ENCODE measurements at regions not wholly inside any gene's neighbourhood (a gene's known extent, or its start where the extent isn't known, plus 50 kb on each side); places are given as distances from the start of the nearest gene placed in this dataset.
"Not testable (repeated sequence)": the region's sequence is repeated elsewhere in the genome, so short reads cannot be mapped to it uniquely, and the experiment has no call there.

DNA sequence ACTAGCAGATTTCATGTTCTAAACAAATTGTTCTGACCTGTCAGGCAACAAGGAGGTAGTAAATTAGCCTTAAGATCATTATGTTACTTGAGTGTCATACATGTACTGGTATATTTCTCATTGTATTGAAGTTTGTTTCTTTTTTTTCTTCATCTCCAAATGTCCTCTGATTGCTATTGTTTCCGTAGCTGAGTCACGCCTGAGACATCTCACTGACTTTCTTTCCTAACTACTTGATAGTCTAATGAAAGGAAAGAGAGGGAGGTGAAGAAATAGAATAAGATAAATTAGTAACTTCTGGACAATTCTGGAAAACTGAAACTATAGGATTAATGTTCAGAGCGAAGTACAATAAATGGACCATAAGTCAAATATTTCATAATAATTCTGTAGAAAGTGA is 1049.9 kb downstream of the TSN start:
- no peak for DNase-seq (ENCODE audit: low read depth)

- no peak for DNase-seq (ENCODE audit: low read depth)
Measured at GRCh38 chr2:122808286-122808969, 1053.0 kb downstream of the TSN start.

- DNase-seq (ENCODE audit: low read depth): not testable (repeated sequence)
Measured at GRCh38 chr2:122812214-122812613, 1056.8 kb downstream of the TSN start.

DNA sequence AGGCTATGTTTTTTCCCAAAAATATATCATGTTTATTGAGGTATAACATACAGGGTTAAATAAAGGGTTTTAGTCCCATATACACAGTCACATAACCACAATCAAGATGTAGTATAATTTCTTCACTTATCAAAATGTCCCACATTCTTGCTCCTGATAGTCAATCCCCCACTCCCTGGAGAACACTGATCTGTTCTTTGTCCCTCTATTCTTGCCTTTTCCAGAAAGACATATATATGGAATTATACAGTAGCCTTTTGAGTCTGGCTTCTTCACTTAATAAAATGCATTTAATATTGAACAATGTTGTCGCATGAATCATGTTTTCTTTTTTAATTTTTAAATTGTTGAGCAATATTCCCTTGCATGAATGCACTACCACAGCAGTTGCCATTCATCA is 1059.7 kb downstream of the TSN start:
- DNase-seq (ENCODE audit: low read depth): no peak

- no peak for DNase-seq (ENCODE audit: low read depth)
Measured at GRCh38 chr2:122816803-122817202, 1061.4 kb downstream of the TSN start.

- DNase-seq (ENCODE audit: low read depth): no peak
Measured at GRCh38 chr2:122822319-122822718, 1066.9 kb downstream of the TSN start.

DNA sequence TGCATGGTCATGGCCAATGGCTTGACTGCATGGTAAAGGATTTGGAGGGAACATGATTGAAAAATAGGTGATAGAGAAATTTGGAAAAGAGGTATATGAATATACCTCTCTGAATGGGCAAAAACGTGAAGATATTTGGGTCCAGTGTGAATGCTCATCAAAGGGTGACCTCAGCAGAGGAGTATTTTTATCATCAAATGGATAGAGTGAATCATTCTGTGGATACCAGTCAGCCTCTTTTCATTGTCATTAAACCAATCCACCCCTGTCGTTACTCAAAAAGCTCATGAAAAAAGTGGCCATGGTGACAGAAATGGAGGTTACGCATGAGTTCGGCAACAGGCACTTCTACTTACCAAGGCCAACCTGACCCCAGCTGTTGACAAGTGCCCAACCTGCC is 1074.7 kb downstream of the TSN start:
- no peak for DNase-seq (ENCODE audit: low read depth)

- DNase-seq (ENCODE audit: low read depth): no peak
Measured at GRCh38 chr2:122831649-122832048, 1076.2 kb downstream of the TSN start.

DNA sequence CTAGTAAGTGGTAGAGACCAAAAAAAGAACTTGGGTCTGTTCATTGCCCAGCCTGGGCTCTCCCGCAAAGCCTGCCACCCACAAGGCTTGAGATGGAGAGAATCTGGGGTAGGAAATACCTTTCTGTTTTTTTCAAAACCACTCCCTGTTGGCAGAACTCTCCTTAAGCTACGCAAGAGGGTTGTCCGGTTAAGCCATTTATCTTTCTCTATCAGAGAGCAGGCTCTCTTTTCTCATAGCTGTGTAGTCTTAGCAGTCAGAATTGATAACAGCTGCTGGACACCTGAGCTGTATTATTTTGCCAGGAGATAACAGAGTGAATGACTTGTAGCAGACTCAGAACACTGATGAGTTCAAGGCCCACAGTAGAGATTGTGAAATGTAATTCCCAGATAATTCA is 1088.1 kb downstream of the TSN start:
- DNase-seq (ENCODE audit: low read depth): no peak

DNA sequence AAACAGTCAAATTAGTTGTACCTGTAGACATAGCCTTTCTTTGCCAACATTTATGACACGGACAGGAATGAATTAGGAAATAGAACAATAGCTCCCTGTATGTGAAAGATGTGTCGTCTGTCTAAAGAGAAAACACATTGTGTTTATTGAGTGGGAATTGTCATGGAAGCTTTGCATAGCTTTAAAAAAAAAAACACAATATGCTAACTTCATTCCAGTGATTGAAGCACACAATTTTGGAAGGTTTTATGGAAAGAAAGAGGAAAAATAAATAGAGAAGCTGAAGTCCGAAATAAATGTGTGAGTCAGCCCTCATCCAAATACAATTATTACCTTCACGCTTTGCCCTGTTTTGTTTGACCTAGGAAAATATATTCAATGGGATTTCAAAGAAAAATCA is 1095.7 kb downstream of the TSN start:
- no peak for DNase-seq (ENCODE audit: low read depth)

GRCh38 chr2:122851972-122852531 is 1096.6 kb downstream of the TSN start:
- no peak for DNase-seq (ENCODE audit: low read depth)

GRCh38 chr2:122856696-122857095 is 1101.2 kb downstream of the TSN start:
- no peak for DNase-seq (ENCODE audit: low read depth)

DNA sequence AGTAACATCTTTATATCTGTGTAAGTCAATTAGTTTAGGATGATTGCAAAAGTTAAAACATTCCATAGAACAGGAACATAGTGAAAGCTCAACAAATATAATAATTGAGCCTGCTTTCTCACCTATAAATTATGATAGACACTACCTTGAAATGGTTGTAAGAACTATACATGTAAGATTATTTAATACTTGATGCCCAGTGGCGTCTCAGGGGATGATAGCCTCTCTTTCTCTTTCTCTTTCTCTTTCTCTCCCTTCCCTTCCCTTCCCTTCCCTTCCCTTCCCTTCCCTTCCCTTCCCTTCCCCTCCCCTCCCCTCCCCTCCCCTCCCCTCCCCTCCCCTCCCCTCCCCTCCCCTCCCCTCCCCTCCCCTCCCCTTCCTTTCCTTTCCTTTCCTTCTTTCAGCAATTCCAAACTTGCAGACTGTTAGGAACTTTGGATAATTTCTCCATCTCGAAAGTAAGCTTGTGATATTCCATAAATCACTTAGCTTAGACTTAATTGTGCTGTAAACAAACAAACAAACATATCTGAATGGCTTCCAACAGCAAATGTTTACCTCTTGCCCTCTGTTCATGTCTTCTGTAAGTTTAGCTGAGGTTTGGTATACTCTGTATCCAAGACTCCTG is 1102.7 kb downstream of the TSN start:
- no peak for DNase-seq (ENCODE audit: low read depth)

DNA sequence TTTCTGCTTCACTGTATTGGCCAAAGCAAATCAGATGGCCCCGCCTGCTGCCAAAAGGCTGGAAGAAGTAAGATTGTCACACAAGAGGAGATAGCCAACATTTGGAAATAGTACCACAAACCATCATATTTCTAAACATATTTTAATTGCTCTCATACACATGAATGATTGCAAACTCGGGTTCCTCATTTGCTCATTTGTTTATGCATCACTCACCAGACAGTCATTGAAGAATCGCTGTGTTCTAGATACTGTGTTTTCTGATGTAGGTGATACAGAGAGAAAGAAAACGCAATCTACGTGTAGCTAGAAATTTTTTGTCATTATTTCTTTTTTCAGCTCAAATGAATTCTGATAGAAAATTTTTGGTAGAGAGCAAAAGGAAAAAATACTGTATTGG is 1103.4 kb downstream of the TSN start:
- DNase-seq (ENCODE audit: low read depth): no peak

DNA sequence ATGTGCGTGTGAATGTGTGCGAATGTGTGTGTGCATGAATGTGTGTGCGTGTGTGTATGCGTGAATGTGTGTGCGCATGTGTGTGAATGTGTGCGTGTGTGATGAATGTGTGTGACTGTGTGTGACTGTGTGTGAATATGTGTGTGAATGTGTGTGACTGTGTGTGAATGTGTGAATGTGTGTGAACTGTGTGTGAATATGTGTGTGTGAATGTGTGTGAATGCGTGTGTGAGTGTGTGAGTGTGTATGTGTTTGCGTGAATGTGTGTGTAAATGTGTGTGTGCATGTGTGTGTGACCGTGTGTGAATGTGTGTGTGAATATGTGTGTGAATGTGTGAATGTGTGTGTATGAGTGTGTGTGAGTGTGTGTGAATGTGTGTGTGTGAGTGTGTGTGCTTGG is 1103.8 kb downstream of the TSN start:
- DNase-seq (ENCODE audit: low read depth): no peak

- no peak for DNase-seq (ENCODE audit: low read depth)
Measured at GRCh38 chr2:122863532-122863931, 1108.1 kb downstream of the TSN start.

DNA sequence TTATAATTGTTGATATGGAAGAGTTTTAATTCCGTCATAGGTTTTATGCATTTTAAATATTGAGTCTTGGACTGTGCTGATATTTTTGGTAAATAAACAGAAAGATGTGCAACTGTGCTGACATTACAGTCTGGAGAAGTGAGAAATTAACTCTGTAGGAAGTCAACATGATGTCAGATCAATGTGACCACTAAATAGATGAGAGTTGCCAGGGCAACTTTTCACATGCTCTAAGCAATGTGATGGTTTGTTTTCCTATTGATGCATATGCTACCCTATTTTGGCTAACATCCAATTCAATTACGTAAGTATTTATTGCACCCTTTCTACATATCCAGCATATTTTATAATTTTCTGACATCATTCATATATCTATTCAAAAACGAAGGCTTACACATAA is 1109.3 kb downstream of the TSN start:
- no peak for DNase-seq (ENCODE audit: low read depth)

- DNase-seq (ENCODE audit: low read depth): no peak
Measured at GRCh38 chr2:122866095-122866494, 1110.6 kb downstream of the TSN start.

- DNase-seq (ENCODE audit: low read depth): no peak
Measured at GRCh38 chr2:122867941-122868340, 1112.5 kb downstream of the TSN start.

DNA sequence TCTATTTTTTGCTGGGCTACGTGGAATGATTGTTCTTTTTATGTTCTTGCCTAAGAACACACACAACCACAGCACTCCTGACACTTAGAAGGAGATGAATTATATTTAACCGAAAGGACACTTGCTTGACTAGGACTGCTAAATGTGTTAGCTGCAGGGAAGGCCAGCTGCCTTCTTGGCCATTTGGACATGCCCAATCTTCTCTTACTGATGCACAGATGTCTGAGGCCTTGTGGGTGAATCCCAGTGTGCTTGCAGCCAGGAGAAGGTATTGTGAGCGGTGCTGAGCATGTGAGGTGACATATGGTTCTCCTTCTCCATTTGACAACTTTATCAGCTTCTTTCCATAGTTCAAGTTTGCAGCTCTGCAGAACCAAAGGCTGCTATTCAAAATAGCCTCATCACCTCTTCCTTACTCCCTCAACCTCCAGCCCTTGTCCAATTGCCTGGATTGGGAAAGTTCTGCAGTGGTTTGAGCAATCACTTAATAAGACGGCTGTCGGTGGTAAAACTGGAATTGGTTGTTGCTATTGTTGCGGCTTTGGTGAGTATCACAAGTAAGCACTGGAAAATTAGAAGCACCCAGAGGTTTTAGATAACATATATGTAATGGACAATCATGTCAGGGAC is 1113.3 kb downstream of the TSN start:
- no peak for DNase-seq (ENCODE audit: low read depth)

DNA sequence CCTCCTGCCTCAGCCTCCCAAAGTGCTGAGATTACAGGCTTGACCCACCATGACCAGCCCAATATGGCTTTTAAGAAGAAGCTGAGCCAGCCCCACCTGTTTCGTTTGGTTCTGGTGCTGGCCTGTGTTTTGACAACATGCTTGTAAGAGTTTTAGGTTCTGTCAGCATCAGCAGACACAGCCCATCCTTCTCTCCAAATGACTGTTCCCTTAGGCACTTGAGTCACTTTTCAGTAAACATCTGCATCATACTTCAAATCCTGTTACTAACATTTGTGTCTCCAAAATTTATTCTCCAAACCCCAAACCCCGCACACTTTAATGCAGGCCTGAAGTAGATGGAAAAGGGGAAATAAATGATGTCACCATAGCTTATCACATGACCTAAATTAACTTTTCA is 1118.5 kb downstream of the TSN start:
- no peak for DNase-seq (ENCODE audit: low read depth)

- no peak for DNase-seq (ENCODE audit: low read depth)
Measured at GRCh38 chr2:122875091-122875865, 1119.8 kb downstream of the TSN start.

DNA sequence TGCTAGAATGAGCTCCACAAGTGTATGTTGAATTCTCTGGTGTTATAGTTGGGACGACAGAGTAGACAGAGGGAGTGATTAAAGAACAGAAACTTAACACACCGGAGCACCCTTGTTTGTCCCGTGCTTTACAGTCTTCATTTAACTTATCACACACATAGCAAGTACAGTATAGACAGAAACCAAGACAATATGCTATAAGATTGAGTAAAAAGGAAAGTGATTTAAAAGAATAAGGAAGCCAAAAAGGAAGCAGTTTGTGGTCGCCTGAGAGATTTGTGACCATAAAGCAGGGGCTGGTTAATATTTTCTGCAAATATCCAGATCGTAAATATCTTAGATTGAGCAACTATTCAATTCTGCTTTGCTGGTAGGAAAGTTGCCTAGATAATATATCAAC is 1128.4 kb downstream of the TSN start:
- DNase-seq (ENCODE audit: low read depth): no peak

Data from stimulated activated CD8-positive, alpha-beta memory T cell treated with anti-CD3 and anti-CD28 coated beads, Interleukin-12 subunit alpha, Interleukin-12 subunit beta, amount 100 ng/mL, for 4 hours (primary cell).